WTC11 (cell line): ENCODE measurements at regions not wholly inside any gene's neighbourhood (a gene's known extent, or its start where the extent isn't known, plus 50 kb on each side); places are given as distances from the start of the nearest gene placed in this dataset.
A peak's percentile ranks its signal among the peaks of the same experiment; 100 is the strongest.

Source experiments
- ATAC-seq: fragments of 200-7000 bp; cut with Tn5 transposase; 2 replicates; pipeline ENCODE4 v1.10.0; 2021; ENCODE audit warnings: mild to moderate bottlenecking, moderate library complexity
- CTCF ChIA-PET: fragments of 300-600 bp; sonication (Branson Sonifier 250); formaldehyde crosslinking; loops from one replicate; lab custom pipeline; 2021; ENCODE audit warnings: antibody characterized with exemption; lab: Charles Lee
- POLR2A ChIA-PET: fragments of 350-600 bp; sonication (Branson Sonifier 250); formaldehyde crosslinking; loops from one replicate; lab custom pipeline; 2021; ENCODE audit warnings: antibody characterized with exemption; lab: Charles Lee
- DNase-seq: peaks from one replicate; pipeline ENCODE4 v3.0.0; 2021; ENCODE audit warnings: low spot score
- H3K27ac Mint-ChIP-seq: 2 replicates; pipeline ENCODE4 v1.8.0; 2021; ENCODE audit warnings: mixed read lengths
- H3K27me3 Mint-ChIP-seq: 2 replicates; pipeline ENCODE4 v1.8.0; 2021; ENCODE audit warnings: low read depth, mild to moderate bottlenecking, moderate library complexity, mixed read lengths
- H3K36me3 Mint-ChIP-seq: 2 replicates; pipeline ENCODE4 v1.8.0; 2021; ENCODE audit warnings: mixed read lengths
- H3K4me1 Mint-ChIP-seq: 2 replicates; pipeline ENCODE4 v1.8.0; 2022; ENCODE audit warnings: mixed read lengths
- H3K4me3 Mint-ChIP-seq: 2 replicates; pipeline ENCODE4 v1.8.0; 2021; ENCODE audit warnings: mild to moderate bottlenecking, moderate library complexity, mixed read lengths
- H3K9me3 Mint-ChIP-seq: 2 replicates; pipeline ENCODE4 v1.8.0; 2021; ENCODE audit warnings: mixed read lengths
- ATF3 ChIP-seq: sonication (generic); formaldehyde crosslinking; conservative IDR thresholded peaks from 2 replicates; pipeline ENCODE4 v1.8.1; 2022; ENCODE audit warnings: mild to moderate bottlenecking, missing genetic modification reagents
- CREM ChIP-seq: sonication (generic); formaldehyde crosslinking; IDR thresholded peaks from 2 replicates; pipeline ENCODE4 v1.8.1; 2022; ENCODE audit warnings: mild to moderate bottlenecking, missing genetic modification reagents, moderate library complexity
- ERG ChIP-seq: fragments of 250-450 bp; sonication (Bioruptor Pico); IDR thresholded peaks from 2 replicates; pipeline ENCODE4 v1.8.0; 2021; ENCODE audit warnings: mild to moderate bottlenecking
- ETV6 ChIP-seq: sonication (generic); formaldehyde crosslinking; IDR thresholded peaks from 2 replicates; pipeline ENCODE4 v1.8.1; 2022; ENCODE audit warnings: mild to moderate bottlenecking, missing genetic modification reagents
- FOXJ3 ChIP-seq: sonication (generic); formaldehyde crosslinking; IDR thresholded peaks from 2 replicates; pipeline ENCODE4 v1.9.0; 2021; ENCODE audit warnings: missing genetic modification reagents, mild to moderate bottlenecking, borderline replicate concordance
- FOXK1 ChIP-seq: sonication (generic); formaldehyde crosslinking; IDR thresholded peaks from 2 replicates; pipeline ENCODE4 v1.8.0; 2022; ENCODE audit warnings: mild to moderate bottlenecking, moderate library complexity, missing genetic modification reagents
- FOXP1 ChIP-seq: sonication (generic); formaldehyde crosslinking; IDR thresholded peaks from 2 replicates; pipeline ENCODE4 v1.8.0; 2022; ENCODE audit warnings: missing genetic modification reagents, mild to moderate bottlenecking, moderate library complexity, borderline replicate concordance
- GABPB1 ChIP-seq: sonication (generic); formaldehyde crosslinking; IDR thresholded peaks from 2 replicates; pipeline ENCODE4 v1.8.1; 2023; ENCODE audit warnings: mild to moderate bottlenecking, missing genetic modification reagents
- IRF2 ChIP-seq: sonication (generic); formaldehyde crosslinking; IDR thresholded peaks from 2 replicates; pipeline ENCODE4 v1.8.0; 2022; ENCODE audit warnings: low read depth, missing genetic modification reagents, borderline replicate concordance
- NFYB ChIP-seq: sonication (generic); formaldehyde crosslinking; conservative IDR thresholded peaks from 2 replicates; pipeline ENCODE4 v1.8.0; 2022; ENCODE audit warnings: low read depth, missing genetic modification reagents
- PRRX2 ChIP-seq: fragments of 250-450 bp; sonication (Bioruptor Pico); IDR thresholded peaks from 2 replicates; pipeline ENCODE4 v1.8.0; 2021; ENCODE audit warnings: mild to moderate bottlenecking
- RORB ChIP-seq: fragments of 250-450 bp; sonication (Bioruptor Pico); IDR thresholded peaks from 2 replicates; pipeline ENCODE4 v1.9.0; 2021; ENCODE audit warnings: mild to moderate bottlenecking
- SMAD3 ChIP-seq: sonication (generic); formaldehyde crosslinking; IDR thresholded peaks from 2 replicates; pipeline ENCODE4 v1.8.0; 2022; ENCODE audit warnings: missing genetic modification reagents, mild to moderate bottlenecking, borderline replicate concordance
- SP1 ChIP-seq: sonication (generic); formaldehyde crosslinking; conservative IDR thresholded peaks from 2 replicates; pipeline ENCODE4 v1.8.1; 2022; ENCODE audit warnings: missing genetic modification reagents
- TEAD1 ChIP-seq: sonication (generic); formaldehyde crosslinking; IDR thresholded peaks from 2 replicates; pipeline ENCODE4 v1.8.0; 2022; ENCODE audit warnings: mild to moderate bottlenecking, missing genetic modification reagents
- ZNF219 ChIP-seq: sonication (generic); formaldehyde crosslinking; IDR thresholded peaks from 2 replicates; pipeline ENCODE4 v1.8.0; 2023; ENCODE audit warnings: missing genetic modification reagents, mild to moderate bottlenecking, borderline replicate concordance
- ZNF232 ChIP-seq: sonication (generic); formaldehyde crosslinking; IDR thresholded peaks from 2 replicates; pipeline ENCODE4 v1.8.0; 2022; ENCODE audit warnings: mild to moderate bottlenecking, missing genetic modification reagents
- ZNF317 ChIP-seq: sonication (generic); formaldehyde crosslinking; IDR thresholded peaks from 2 replicates; pipeline ENCODE4 v1.8.1; 2023; ENCODE audit warnings: low read depth, mild to moderate bottlenecking, moderate library complexity, missing genetic modification reagents, borderline replicate concordance
- ZNF416 ChIP-seq: fragments of 250-450 bp; sonication (Bioruptor Pico); IDR thresholded peaks from 2 replicates; pipeline ENCODE4 v1.9.0; 2021; ENCODE audit warnings: mild to moderate bottlenecking, inconsistent platforms
- ZNF425 ChIP-seq: fragments of 250-450 bp; sonication (Bioruptor Pico); conservative IDR thresholded peaks from 2 replicates; pipeline ENCODE4 v1.9.0; 2021; ENCODE audit warnings: mild to moderate bottlenecking
- ZSCAN18 ChIP-seq: fragments of 250-450 bp; sonication (Bioruptor Pico); IDR thresholded peaks from 2 replicates; pipeline ENCODE4 v2.1.2; 2022; ENCODE audit warnings: mild to moderate bottlenecking, moderate library complexity
- TF ChIP-seq, protein P1 (sequence below): sonication (generic); formaldehyde crosslinking; IDR thresholded peaks from 2 replicates; pipeline ENCODE4 v1.8.1; 2023; ENCODE audit warnings: mild to moderate bottlenecking, missing genetic modification reagents, moderate library complexity
- TF ChIP-seq, protein P2 (sequence below): sonication (generic); formaldehyde crosslinking; IDR thresholded peaks from 2 replicates; pipeline ENCODE4 v1.8.1; 2022; ENCODE audit warnings: mild to moderate bottlenecking, missing genetic modification reagents, moderate library complexity, borderline replicate concordance

- ATAC-seq, result peak; percentile 36; the same call in 1 of the 2 replicates
- H3K4me3 Mint-ChIP-seq, result no peak overlapping the region
- H3K9me3 Mint-ChIP-seq, result no peaks in the 10 kb centered on the region
- POLR2A ChIA-PET, result no interaction called here
- TF ChIP-seq ATF3 (CRISPR knock-in tag), result no peak
- no peak for TF ChIP-seq FOXK1 (CRISPR knock-in tag)
- no peak for TF ChIP-seq SP1
- TF ChIP-seq SMAD3 (CRISPR knock-in tag), result no peak
- no peak for TF ChIP-seq ZNF232
- TF ChIP-seq, protein P1, sequence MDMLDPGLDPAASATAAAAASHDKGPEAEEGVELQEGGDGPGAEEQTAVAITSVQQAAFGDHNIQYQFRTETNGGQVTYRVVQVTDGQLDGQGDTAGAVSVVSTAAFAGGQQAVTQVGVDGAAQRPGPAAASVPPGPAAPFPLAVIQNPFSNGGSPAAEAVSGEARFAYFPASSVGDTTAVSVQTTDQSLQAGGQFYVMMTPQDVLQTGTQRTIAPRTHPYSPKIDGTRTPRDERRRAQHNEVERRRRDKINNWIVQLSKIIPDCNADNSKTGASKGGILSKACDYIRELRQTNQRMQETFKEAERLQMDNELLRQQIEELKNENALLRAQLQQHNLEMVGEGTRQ, result no peak
- no peak for TF ChIP-seq ETV6
- TF ChIP-seq, all 79 proteins: peak for 0
- Mint-ChIP-seq H3K27ac (no peak overlapping the region; the same call in 1 of the 2 replicates), H3K36me3 (no peaks in the 10 kb centered on the region), H3K27me3 (no peaks in the 10 kb centered on the region), H3K4me1 (peaks cover 22% of the 10 kb centered on the region)
- CTCF ChIA-PET, result no interaction called here
- no peak for DNase-seq
These were observed 551.8 kb upstream of the ZNF608 start for GRCh38 chr5:125298258-125298657.

GRCh38 chr5:125298746-125299379, 552.4 kb upstream of the ZNF608 start:
- peaks cover 22% of the 10 kb centered on the region for H3K4me1 Mint-ChIP-seq
- ChIA-PET CTCF (no interaction called here), POLR2A (no interaction called here)
- no peak overlapping the region for H3K4me3 Mint-ChIP-seq
- no peaks in the 10 kb centered on the region for H3K9me3 Mint-ChIP-seq
- H3K36me3 Mint-ChIP-seq, result no peaks in the 10 kb centered on the region
- no peak for TF ChIP-seq ZNF416 (CRISPR knock-in tag)
- TF ChIP-seq ZNF317, result no peak
- no peak for TF ChIP-seq RORB
- no peak for TF ChIP-seq PRRX2 (CRISPR knock-in tag)
- TF ChIP-seq FOXP1 (CRISPR knock-in tag), result no peak
- no peak for TF ChIP-seq ERG (CRISPR knock-in tag)
- no peak for TF ChIP-seq SMAD3 (CRISPR knock-in tag)
- TF ChIP-seq IRF2 (CRISPR knock-in tag), result no peak
- TF ChIP-seq, protein P2, sequence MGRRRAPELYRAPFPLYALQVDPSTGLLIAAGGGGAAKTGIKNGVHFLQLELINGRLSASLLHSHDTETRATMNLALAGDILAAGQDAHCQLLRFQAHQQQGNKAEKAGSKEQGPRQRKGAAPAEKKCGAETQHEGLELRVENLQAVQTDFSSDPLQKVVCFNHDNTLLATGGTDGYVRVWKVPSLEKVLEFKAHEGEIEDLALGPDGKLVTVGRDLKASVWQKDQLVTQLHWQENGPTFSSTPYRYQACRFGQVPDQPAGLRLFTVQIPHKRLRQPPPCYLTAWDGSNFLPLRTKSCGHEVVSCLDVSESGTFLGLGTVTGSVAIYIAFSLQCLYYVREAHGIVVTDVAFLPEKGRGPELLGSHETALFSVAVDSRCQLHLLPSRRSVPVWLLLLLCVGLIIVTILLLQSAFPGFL (CRISPR knock-in tag), result no peak
- TF ChIP-seq ZNF219, result no peak
- no peak for TF ChIP-seq NFYB
- no peak for TF ChIP-seq ZNF425 (CRISPR knock-in tag)
- TF ChIP-seq GABPB1 (CRISPR knock-in tag), result no peak
- no peak for TF ChIP-seq ZSCAN18 (CRISPR knock-in tag)
- no peak for TF ChIP-seq ATF3 (CRISPR knock-in tag)
- TF ChIP-seq FOXJ3 (CRISPR knock-in tag), result no peak
- TF ChIP-seq TEAD1 (CRISPR knock-in tag), result no peak
- no peak for TF ChIP-seq CREM (CRISPR knock-in tag)
- DNase-seq (no peak), ATAC-seq (peak; percentile 41)
- H3K27ac Mint-ChIP-seq, result 0 out of 2 replicates have a peak overlapping the region, but pooled peaks have one; percentile 22
- H3K27me3 Mint-ChIP-seq, result no peaks in the 10 kb centered on the region
